GM18508 (cell line): ENCODE measurements at regions not wholly inside any gene's neighbourhood (a gene's known extent, or its start where the extent isn't known, plus 50 kb on each side); places are given as distances from the start of the nearest gene placed in this dataset.

ENCODE experiments used
- ATAC-seq: cut with Tn5 transposase; IDR thresholded peaks from one replicate; pipeline ENCODE4 v1.9.1; 2021; ENCODE audit warnings: moderate number of reproducible peaks; ENCODE audit not compliant: insufficient read depth, unreplicated experiment

GRCh38 chr7:106430103-106430502 is 145.3 kb upstream of the NAMPT start:
- no peak for ATAC-seq

GRCh38 chr7:106426803-106427202 is 142.0 kb upstream of the NAMPT start:
- no peak for ATAC-seq

GRCh38 chr7:106425017-106425719 is 140.4 kb upstream of the NAMPT start:
- peak; percentile 80 for ATAC-seq

GRCh38 chr7:106424476-106425016 is 139.8 kb upstream of the NAMPT start:
- ATAC-seq = no peak

- ATAC-seq = no peak
Observed at GRCh38 chr7:106423821-106424475, 139.2 kb upstream of the NAMPT start.

- no peak for ATAC-seq
Observed at GRCh38 chr7:106423111-106423510, 138.3 kb upstream of the NAMPT start.

- ATAC-seq = no peak
Observed at GRCh38 chr7:106421181-106421762, 136.5 kb upstream of the NAMPT start.

GRCh38 chr7:106420736-106421135 is 136.0 kb upstream of the NAMPT start:
- no peak for ATAC-seq

GRCh38 chr7:106420210-106420609 is 135.4 kb upstream of the NAMPT start:
- no peak for ATAC-seq

GRCh38 chr7:106419455-106420182 is 134.8 kb upstream of the NAMPT start:
- no peak for ATAC-seq

GRCh38 chr7:106418526-106418925 is 133.7 kb upstream of the NAMPT start:
- ATAC-seq = no peak

- no peak for ATAC-seq
Observed at GRCh38 chr7:106418094-106418493, 133.3 kb upstream of the NAMPT start.

GRCh38 chr7:106417273-106417902 is 132.6 kb upstream of the NAMPT start:
- no peak for ATAC-seq

- ATAC-seq = no peak
Observed at GRCh38 chr7:106416430-106416829, 131.6 kb upstream of the NAMPT start.

GRCh38 chr7:106415433-106415832 is 130.7 kb upstream of the NAMPT start:
- no peak for ATAC-seq

GRCh38 chr7:106413446-106413845 is 128.7 kb upstream of the NAMPT start:
- ATAC-seq = no peak

GRCh38 chr7:106405697-106406141 is 120.9 kb upstream of the NAMPT start:
- ATAC-seq = no peak

- no peak for ATAC-seq
Observed at GRCh38 chr7:106402898-106403297, 118.1 kb upstream of the NAMPT start.

- ATAC-seq = no peak
Observed at GRCh38 chr7:106400923-106401322, 116.1 kb upstream of the NAMPT start.

GRCh38 chr7:106398786-106399185 is 114.0 kb upstream of the NAMPT start:
- ATAC-seq = no peak
